ENCODE measurements at regions not wholly inside any gene's neighbourhood (a gene's known extent, or its start where the extent isn't known, plus 50 kb on each side); places are given as distances from the start of the nearest gene placed in this dataset.
A peak's percentile ranks its signal among the peaks of the same experiment; 100 is the strongest.

DNA sequence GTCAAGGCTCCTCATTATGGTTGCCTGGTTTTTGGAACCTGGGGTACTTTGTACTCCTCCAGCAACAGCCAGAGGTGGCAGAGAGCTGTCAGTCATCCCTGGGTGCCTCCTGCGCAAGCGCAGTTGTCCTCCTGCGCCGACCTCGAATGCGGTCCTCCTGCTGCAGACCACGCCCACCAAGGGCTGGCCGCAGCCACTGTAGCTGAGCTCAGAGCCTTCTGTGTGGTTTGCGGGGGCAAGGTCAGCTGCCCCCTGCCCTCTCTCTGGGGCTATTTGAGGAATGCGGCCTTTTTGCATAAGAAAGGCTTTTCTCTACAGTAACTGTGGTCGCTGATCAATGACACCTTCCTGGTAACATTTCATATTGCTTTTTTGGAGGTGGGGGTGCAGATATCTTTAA is 131.3 kb upstream of the SNRPN start:
- no peaks in the 10 kb centered on the region for H3K4me1 ChIP-seq (ENCODE audit: control insufficient read depth, insufficient read depth, low read length)
- no peak overlapping the region for H3K56ac ChIP-seq (ENCODE audit: extremely low read depth, insufficient read depth, low read length)
- no peak overlapping the region for H3K27ac ChIP-seq (ENCODE audit: insufficient read depth, low read length)
- no peak overlapping the region for H3K9ac ChIP-seq (ENCODE audit: low read depth, low read length)
- H3K36me3 ChIP-seq (ENCODE audit: control insufficient read depth, insufficient read depth, low read length): no peaks in the 10 kb centered on the region
- no peak for DNase-seq
- no peak overlapping the region for H3K4ac ChIP-seq (ENCODE audit: low read depth, low read length)
- no peaks in the 10 kb centered on the region for H3K9me3 ChIP-seq (ENCODE audit: control insufficient read depth, insufficient read depth, low read length)
- dilution Hi-C loops (cut with HindIII; ENCODE audit: low sequenced_read_pairs, unreplicated experiment): no loop called here
- H2AFZ ChIP-seq (replicated peaks; ENCODE audit: low read length, poor library complexity): no peak overlapping the region
- H2AK5ac ChIP-seq (ENCODE audit: low read depth, low read length): no peak overlapping the region
- H2BK120ac ChIP-seq (ENCODE audit: low read depth, low read length): no peak overlapping the region
- H2BK15ac ChIP-seq (ENCODE audit: low read depth, low read length): no peak overlapping the region
- H3K14ac ChIP-seq (replicated peaks; ENCODE audit: low read depth, low read length): no peak overlapping the region
- no peak overlapping the region for H2BK5ac ChIP-seq (ENCODE audit: low read depth, low read length, poor library complexity, severe bottlenecking)
- CTCF ChIA-PET: no interaction called here
- intact Hi-C loops (cut with micrococcal nuclease): no loop called here
- no peak overlapping the region for H3K4me3 ChIP-seq (ENCODE audit: insufficient read depth, low read depth, low read length)
- no peak overlapping the region for H4K5ac ChIP-seq (ENCODE audit: low read depth, low read length)
- no peaks in the 10 kb centered on the region for H3K9me1 ChIP-seq (ENCODE audit: insufficient read depth, low read length)
- no TSS peak for BruUV-seq (replicated peaks)
- H2BK20ac ChIP-seq (ENCODE audit: low read depth, low read length): no peak overlapping the region
- H3K4me2 ChIP-seq (ENCODE audit: low read depth, low read length): 0 out of 2 replicates have a peak overlapping the region, but pooled peaks have one; percentile 7
- H3K18ac ChIP-seq (ENCODE audit: low read depth, low read length): no peak overlapping the region
- peak; percentile 40; the same call in 1 of the 2 replicates for ATAC-seq (ENCODE audit: low read depth)
- 58% methylated on average over 6 of the region's 11 CpGs; no CpG with 5 or more reads in 1 of the 2 experiments for WGBS, 2 experiments (ENCODE audit: extremely low coverage in 2 of 2, insufficient read length in 1 of 2)
- no peak overlapping the region for H2AK9ac ChIP-seq (replicated peaks; ENCODE audit: low read depth, low read length, poor library complexity)
- H4K8ac ChIP-seq (ENCODE audit: low read depth in 2 of 2, low read length in 2 of 2): no peak overlapping the region
- no peaks in the 10 kb centered on the region for H3K79me1 ChIP-seq (ENCODE audit: low read depth in 1 of 2, low read length in 2 of 2)
- no peaks in the 10 kb centered on the region for H4K20me1 ChIP-seq (ENCODE audit: insufficient read depth, low read length)
- TF ChIP-seq SMC3 (IDR thresholded peaks at IDR 0.05; ENCODE audit: low read depth, low read length) (no peak), FOS (IDR thresholded peaks at IDR 0.05; ENCODE audit: low read depth, low read length) (no peak), RFX5 (IDR thresholded peaks at IDR 0.05; ENCODE audit: low read depth, low read length) (no peak), RCOR1 (IDR thresholded peaks at IDR 0.05; ENCODE audit: insufficient replicate concordance, low read length) (no peak), MXI1 (IDR thresholded peaks at IDR 0.05; ENCODE audit: borderline replicate concordance, low read depth, low read length) (no peak), MAFK (IDR thresholded peaks at IDR 0.05; ENCODE audit: low read depth, low read length) (no peak), CHD1 (IDR thresholded peaks at IDR 0.05; ENCODE audit: low read depth, low read length) (no peak), MAZ (IDR thresholded peaks at IDR 0.05; ENCODE audit: borderline replicate concordance, low read depth, low read length) (no peak), BHLHE40 (IDR thresholded peaks at IDR 0.05; ENCODE audit: low read depth, low read length) (no peak), POLR2A (IDR thresholded peaks at IDR 0.05; ENCODE audit: low read depth, low read length) (no peak), NFE2L2 (IDR thresholded peaks at IDR 0.05; ENCODE audit: low read depth, low read length) (no peak), RAD21 (IDR thresholded peaks at IDR 0.05; ENCODE audit: low read length) (no peak), CEBPB (IDR thresholded peaks at IDR 0.05; ENCODE audit: low read depth, low read length) (no peak)
- TF ChIP-seq, protein P1, sequence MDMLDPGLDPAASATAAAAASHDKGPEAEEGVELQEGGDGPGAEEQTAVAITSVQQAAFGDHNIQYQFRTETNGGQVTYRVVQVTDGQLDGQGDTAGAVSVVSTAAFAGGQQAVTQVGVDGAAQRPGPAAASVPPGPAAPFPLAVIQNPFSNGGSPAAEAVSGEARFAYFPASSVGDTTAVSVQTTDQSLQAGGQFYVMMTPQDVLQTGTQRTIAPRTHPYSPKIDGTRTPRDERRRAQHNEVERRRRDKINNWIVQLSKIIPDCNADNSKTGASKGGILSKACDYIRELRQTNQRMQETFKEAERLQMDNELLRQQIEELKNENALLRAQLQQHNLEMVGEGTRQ (IDR thresholded peaks at IDR 0.05; ENCODE audit: low read depth, low read length): no peak
- TF ChIP-seq, protein P2, sequence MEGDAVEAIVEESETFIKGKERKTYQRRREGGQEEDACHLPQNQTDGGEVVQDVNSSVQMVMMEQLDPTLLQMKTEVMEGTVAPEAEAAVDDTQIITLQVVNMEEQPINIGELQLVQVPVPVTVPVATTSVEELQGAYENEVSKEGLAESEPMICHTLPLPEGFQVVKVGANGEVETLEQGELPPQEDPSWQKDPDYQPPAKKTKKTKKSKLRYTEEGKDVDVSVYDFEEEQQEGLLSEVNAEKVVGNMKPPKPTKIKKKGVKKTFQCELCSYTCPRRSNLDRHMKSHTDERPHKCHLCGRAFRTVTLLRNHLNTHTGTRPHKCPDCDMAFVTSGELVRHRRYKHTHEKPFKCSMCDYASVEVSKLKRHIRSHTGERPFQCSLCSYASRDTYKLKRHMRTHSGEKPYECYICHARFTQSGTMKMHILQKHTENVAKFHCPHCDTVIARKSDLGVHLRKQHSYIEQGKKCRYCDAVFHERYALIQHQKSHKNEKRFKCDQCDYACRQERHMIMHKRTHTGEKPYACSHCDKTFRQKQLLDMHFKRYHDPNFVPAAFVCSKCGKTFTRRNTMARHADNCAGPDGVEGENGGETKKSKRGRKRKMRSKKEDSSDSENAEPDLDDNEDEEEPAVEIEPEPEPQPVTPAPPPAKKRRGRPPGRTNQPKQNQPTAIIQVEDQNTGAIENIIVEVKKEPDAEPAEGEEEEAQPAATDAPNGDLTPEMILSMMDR (conservative IDR thresholded peaks at IDR 0.05; ENCODE audit: low read depth, low read length): no peak
- TF ChIP-seq, protein P3, sequence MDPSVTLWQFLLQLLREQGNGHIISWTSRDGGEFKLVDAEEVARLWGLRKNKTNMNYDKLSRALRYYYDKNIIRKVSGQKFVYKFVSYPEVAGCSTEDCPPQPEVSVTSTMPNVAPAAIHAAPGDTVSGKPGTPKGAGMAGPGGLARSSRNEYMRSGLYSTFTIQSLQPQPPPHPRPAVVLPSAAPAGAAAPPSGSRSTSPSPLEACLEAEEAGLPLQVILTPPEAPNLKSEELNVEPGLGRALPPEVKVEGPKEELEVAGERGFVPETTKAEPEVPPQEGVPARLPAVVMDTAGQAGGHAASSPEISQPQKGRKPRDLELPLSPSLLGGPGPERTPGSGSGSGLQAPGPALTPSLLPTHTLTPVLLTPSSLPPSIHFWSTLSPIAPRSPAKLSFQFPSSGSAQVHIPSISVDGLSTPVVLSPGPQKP (IDR thresholded peaks at IDR 0.05; ENCODE audit: borderline replicate concordance, low read depth, low read length): no peak
- no peaks in the 10 kb centered on the region for H3K27me3 ChIP-seq (ENCODE audit: control insufficient read depth, insufficient read depth, low read length)
- in situ Hi-C loops (cut with MboI; ENCODE audit: low sequenced_read_pairs): no loop called here
- POLR2A ChIA-PET (ENCODE audit: unreplicated experiment): no interaction called here
- H4K91ac ChIP-seq (ENCODE audit: insufficient read depth, low read depth, low read length): no peak overlapping the region
- H3K23ac ChIP-seq (ENCODE audit: low read depth, low read length): no peak overlapping the region

Measured in IMR-90 (cell line).